HEK293 (cell line): ENCODE measurements at regions not wholly inside any gene's neighbourhood (a gene's known extent, or its start where the extent isn't known, plus 50 kb on each side); places are given as distances from the start of the nearest gene placed in this dataset.

ENCODE experiments used
- CTCF ChIA-PET: fragments of 350-600 bp; formaldehyde crosslinking; extraction: SDS; loops from one replicate; lab custom pipeline; 2021; ENCODE audit warnings: antibody characterized with exemption; lab: Yijun Ruan, JAX
- POLR2A ChIA-PET: fragments of 300-600 bp; formaldehyde crosslinking; extraction: SDS; loops from one replicate; lab custom pipeline; 2020; ENCODE audit warnings: antibody characterized with exemption, inconsistent platforms; lab: Yijun Ruan, JAX
- H3K27ac ChIP-seq: fragments of 200-500 bp; sonication (Bioruptor generic); 2 replicates; pipeline ENCODE4 v1.5.1; 2014; ENCODE audit warnings: low read depth, low read length, control low read depth, inconsistent platforms; ENCODE audit errors: extremely low read depth
- H3K36me3 ChIP-seq, 2 experiments: fragments of 200-500 bp in 1 of 2; sonication (Bioruptor generic) in 1 of 2; 1 replicate in 1 of 2; 2 replicates in 1 of 2; pipeline ENCODE4 v1.5.1; 2014 to 2017; ENCODE audit warnings: inconsistent platforms in 2 of 2, low read length in 2 of 2; ENCODE audit not compliant: control insufficient read depth in 2 of 2, insufficient read depth in 1 of 2
- H3K4me1 ChIP-seq: fragments of 200-500 bp; sonication (Bioruptor generic); 2 replicates; pipeline ENCODE4 v1.5.1; 2014; ENCODE audit warnings: mild to moderate bottlenecking, low read length, inconsistent platforms; ENCODE audit not compliant: control insufficient read depth, insufficient read depth
- H3K4me3 ChIP-seq: 2 replicates; pipeline ENCODE4 v1.5.1; 2011; ENCODE audit warnings: low read depth, mild to moderate bottlenecking, control low read depth, low read length, moderate library complexity
- H3K9me3 ChIP-seq: fragments of 200-500 bp; sonication (Bioruptor generic); 2 replicates; pipeline ENCODE4 v1.5.1; 2014; ENCODE audit warnings: low read depth, low read length, inconsistent platforms; ENCODE audit not compliant: control insufficient read depth, insufficient read depth
- GLI2 ChIP-seq: fragments of 450-650 bp; formaldehyde crosslinking; IDR thresholded peaks from 2 replicates; pipeline ENCODE4; 2017; ENCODE audit warnings: missing biosample characterization, missing genetic modification characterization, low read depth, borderline replicate concordance
- OSR2 ChIP-seq: fragments of 450-650 bp; formaldehyde crosslinking; IDR thresholded peaks from 2 replicates; pipeline ENCODE4 v1.5.1; 2016; ENCODE audit warnings: missing biosample characterization, missing genetic modification characterization
- PATZ1 ChIP-seq: fragments of 450-650 bp; formaldehyde crosslinking; IDR thresholded peaks from 2 replicates; pipeline ENCODE4 v1.5.1; 2016; ENCODE audit warnings: missing biosample characterization, missing genetic modification characterization
- RBAK ChIP-seq: fragments of 450-650 bp; formaldehyde crosslinking; IDR thresholded peaks from 2 replicates; pipeline ENCODE4 v1.5.1; 2016; ENCODE audit warnings: missing biosample characterization, missing genetic modification characterization
- SETDB1 ChIP-seq: IDR thresholded peaks from one replicate; pipeline ENCODE4 v1.6.1; 2017; ENCODE audit warnings: mild to moderate bottlenecking, low read length, moderate library complexity, mixed read lengths; ENCODE audit not compliant: insufficient read length
- SP2 ChIP-seq: fragments of 450-650 bp; formaldehyde crosslinking; IDR thresholded peaks from 2 replicates; pipeline ENCODE4 v1.5.1; 2016; ENCODE audit warnings: missing biosample characterization, missing genetic modification characterization
- ZBTB49 ChIP-seq: fragments of 450-650 bp; formaldehyde crosslinking; IDR thresholded peaks from 2 replicates; pipeline ENCODE4 v1.5.1; 2016; ENCODE audit warnings: missing biosample characterization, missing genetic modification characterization, low read depth
- ZEB2 ChIP-seq: fragments of 450-650 bp; formaldehyde crosslinking; IDR thresholded peaks from 2 replicates; pipeline ENCODE4 v1.5.1; 2016; ENCODE audit warnings: missing biosample characterization, missing genetic modification characterization
- ZNF132 ChIP-seq: fragments of 450-650 bp; formaldehyde crosslinking; IDR thresholded peaks from 2 replicates; pipeline ENCODE4 v1.5.1; 2017; ENCODE audit warnings: missing biosample characterization, missing genetic modification characterization, borderline replicate concordance
- ZNF19 ChIP-seq: fragments of 450-650 bp; formaldehyde crosslinking; IDR thresholded peaks from 2 replicates; pipeline ENCODE4; 2016; ENCODE audit warnings: missing biosample characterization, missing genetic modification characterization, low read depth
- ZNF223 ChIP-seq: fragments of 450-650 bp; formaldehyde crosslinking; IDR thresholded peaks from 2 replicates; pipeline ENCODE4 v1.5.1; 2016; ENCODE audit warnings: missing biosample characterization, missing genetic modification characterization
- ZNF362 ChIP-seq: fragments of 450-650 bp; formaldehyde crosslinking; IDR thresholded peaks from 2 replicates; pipeline ENCODE4 v1.5.1; 2016; ENCODE audit warnings: missing biosample characterization, missing genetic modification characterization
- ZNF776 ChIP-seq: fragments of 450-650 bp; formaldehyde crosslinking; IDR thresholded peaks from 2 replicates; pipeline ENCODE4 v1.5.0; 2017; ENCODE audit warnings: missing biosample characterization, missing genetic modification characterization, borderline replicate concordance
- ZNF791 ChIP-seq: fragments of 450-650 bp; formaldehyde crosslinking; IDR thresholded peaks from 2 replicates; pipeline ENCODE4 v1.5.1; 2016; ENCODE audit warnings: missing biosample characterization, missing genetic modification characterization
- ZNF837 ChIP-seq: fragments of 450-650 bp; formaldehyde crosslinking; IDR thresholded peaks from 2 replicates; pipeline ENCODE4 v1.5.1; 2016; ENCODE audit warnings: missing biosample characterization, missing genetic modification characterization
- TF ChIP-seq, protein P1 (sequence below): fragments of 450-650 bp; formaldehyde crosslinking; IDR thresholded peaks from 2 replicates; pipeline ENCODE4 v1.5.1; 2016; ENCODE audit warnings: missing biosample characterization, missing genetic modification characterization

DNA sequence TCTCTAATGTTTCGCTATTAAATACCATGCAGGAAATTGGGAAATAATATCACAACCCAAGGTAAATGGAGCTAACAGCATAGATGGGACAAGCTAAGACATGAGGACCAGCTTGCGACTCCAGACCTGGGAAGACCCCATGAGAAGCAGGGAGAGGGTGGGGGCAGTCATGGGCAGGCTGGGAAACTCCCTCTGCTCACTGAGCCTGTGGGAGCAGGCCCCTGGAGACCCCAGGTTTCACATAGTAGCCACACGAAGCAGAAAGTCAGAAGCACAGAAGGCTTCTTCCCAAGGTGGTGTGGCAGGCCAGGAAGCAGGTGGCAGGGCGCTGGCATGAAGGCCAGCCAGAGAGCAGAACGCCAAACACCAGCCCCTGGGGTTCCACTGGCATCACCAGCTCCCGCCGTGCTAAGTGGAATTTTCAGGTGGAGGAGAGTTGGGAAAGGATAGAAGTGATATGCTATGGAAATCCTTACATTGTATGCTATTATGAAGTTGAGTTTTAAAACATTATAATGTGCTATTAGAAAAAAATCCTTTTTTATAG is 99.9 kb upstream of the RNF32 start:
- ChIA-PET CTCF (interaction anchor here (0.6 kb wide), 1 partner anchor 466 kb away, joined by 3 read pairs; no protein-coding TSS in a partner anchor), POLR2A (no interaction called here)
- Histone ChIP-seq H3K9me3 (no peaks in the 10 kb centered on the region), H3K27ac (no peak overlapping the region), H3K4me1 (no peaks in the 10 kb centered on the region), H3K36me3 (no peaks in the 10 kb centered on the region), H3K4me3 (no peak overlapping the region)
- TF ChIP-seq SETDB1 (no peak), ZNF132 (tag by site-specific recombination) (no peak), OSR2 (tag by site-specific recombination) (no peak), PATZ1 (tag by site-specific recombination) (no peak), ZNF837 (no peak), RBAK (no peak), ZNF362 (tag by site-specific recombination) (no peak), GLI2 (no peak), ZNF791 (tag by site-specific recombination) (no peak), ZNF19 (tag by site-specific recombination) (no peak)

GRCh38 chr7:156539999-156540398 is 100.6 kb upstream of the RNF32 start:
- CTCF ChIA-PET: no interaction called here
- H3K4me1 ChIP-seq: no peaks in the 10 kb centered on the region
- TF ChIP-seq ZNF223 (tag by site-specific recombination) (no peak), SP2 (tag by site-specific recombination) (no peak), ZNF776 (tag by site-specific recombination) (no peak), ZBTB49 (tag by site-specific recombination) (no peak)
- no peak overlapping the region for H3K4me3 ChIP-seq
- POLR2A ChIA-PET: no interaction called here
- H3K36me3 ChIP-seq: no peaks in the 10 kb centered on the region
- no peaks in the 10 kb centered on the region for H3K9me3 ChIP-seq
- no peak overlapping the region for H3K27ac ChIP-seq

DNA sequence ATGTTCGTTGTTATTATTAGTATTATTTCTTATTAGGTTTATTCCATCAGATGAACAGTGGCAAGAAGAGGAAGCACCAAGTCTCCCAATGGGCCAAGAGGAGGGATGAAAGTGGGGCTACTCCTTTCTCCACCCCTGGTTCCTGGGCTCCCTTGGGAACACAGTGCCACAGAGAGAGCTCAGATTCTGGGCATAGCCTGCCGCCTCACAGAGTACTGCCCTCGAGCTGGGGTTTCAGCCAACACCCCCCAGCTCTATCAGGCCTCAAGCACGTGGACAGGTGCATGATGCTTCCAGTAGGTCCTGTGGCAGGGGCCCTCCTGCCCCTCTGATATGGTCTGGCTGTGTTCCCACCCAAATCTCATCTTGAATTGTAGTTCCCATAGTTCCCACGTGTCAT is 103.6 kb upstream of the RNF32 start:
- Histone ChIP-seq H3K4me1 (no peaks in the 10 kb centered on the region), H3K4me3 (no peak overlapping the region), H3K9me3 (no peaks in the 10 kb centered on the region), H3K36me3 (no peaks in the 10 kb centered on the region), H3K27ac (no peak overlapping the region)
- ChIA-PET CTCF (no interaction called here), POLR2A (no interaction called here)
- no peak for TF ChIP-seq ZNF362 (tag by site-specific recombination)
- TF ChIP-seq, protein P1, sequence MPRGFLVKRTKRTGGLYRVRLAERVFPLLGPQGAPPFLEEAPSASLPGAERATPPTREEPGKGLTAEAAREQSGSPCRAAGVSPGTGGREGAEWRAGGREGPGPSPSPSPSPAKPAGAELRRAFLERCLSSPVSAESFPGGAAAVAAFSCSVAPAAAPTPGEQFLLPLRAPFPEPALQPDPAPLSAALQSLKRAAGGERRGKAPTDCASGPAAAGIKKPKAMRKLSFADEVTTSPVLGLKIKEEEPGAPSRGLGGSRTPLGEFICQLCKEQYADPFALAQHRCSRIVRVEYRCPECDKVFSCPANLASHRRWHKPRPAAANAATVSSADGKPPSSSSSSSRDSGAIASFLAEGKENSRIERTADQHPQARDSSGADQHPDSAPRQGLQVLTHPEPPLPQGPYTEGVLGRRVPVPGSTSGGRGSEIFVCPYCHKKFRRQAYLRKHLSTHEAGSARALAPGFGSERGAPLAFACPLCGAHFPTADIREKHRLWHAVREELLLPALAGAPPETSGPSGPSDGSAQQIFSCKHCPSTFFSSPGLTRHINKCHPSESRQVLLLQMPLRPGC (tag by site-specific recombination): no peak
- no peak for TF ChIP-seq ZNF223 (tag by site-specific recombination)
- no peak for TF ChIP-seq ZEB2 (tag by site-specific recombination)
